Coronary artery (tissue), 2 donors: ENCODE measurements at regions not wholly inside any gene's neighbourhood (a gene's known extent, or its start where the extent isn't known, plus 50 kb on each side); places are given as distances from the start of the nearest gene placed in this dataset.
"Not testable (repeated sequence)": the region's sequence is repeated elsewhere in the genome, so short reads cannot be mapped to it uniquely, and the experiment has no call there.

Experiments used
- DNase-seq: peaks from one replicate; pipeline ENCODE4 v3.0.0-alpha.2; 2017; ENCODE audit warnings: low spot score
- H3K27ac ChIP-seq, 2 donors: fragments of 200-600 bp; sonication (generic); one replicate each; pipeline ENCODE4 v1.5.1; 2016 to 2019
- H3K4me3 ChIP-seq: fragments of 200-600 bp; sonication (generic); 2 replicates; pipeline ENCODE4 v1.5.1; 2016; ENCODE audit warnings: mild to moderate bottlenecking, moderate library complexity
- CTCF ChIP-seq: fragments of 200-600 bp; sonication (generic); IDR thresholded peaks from one replicate; pipeline ENCODE4 v1.5.1; 2019; ENCODE audit warnings: antibody characterized with exemption

GRCh38 chr3:3351226-3351625 lies 171.7 kb upstream of the CRBN start:
- no peak for DNase-seq
- Histone ChIP-seq H3K4me3 (no peak overlapping the region), H3K27ac (no peak overlapping the region)
- no peak for TF ChIP-seq CTCF

- not testable (repeated sequence) for H3K4me3 ChIP-seq, H3K27ac ChIP-seq, DNase-seq
Observed at GRCh38 chr3:3347056-3347455, 167.6 kb upstream of the CRBN start.

- H3K27ac ChIP-seq: no peak overlapping the region
- TF ChIP-seq CTCF: no peak
- H3K4me3 ChIP-seq: no peak overlapping the region
- no peak for DNase-seq
Observed at GRCh38 chr3:3346556-3346955, 167.1 kb upstream of the CRBN start.

GRCh38 chr3:3342141-3342540 lies 162.7 kb upstream of the CRBN start:
- H3K4me3 ChIP-seq: no peak overlapping the region
- no peak for DNase-seq
- TF ChIP-seq CTCF: no peak

GRCh38 chr3:3340965-3341895 lies 161.7 kb upstream of the CRBN start:
- TF ChIP-seq CTCF: no peak
- no peak for DNase-seq
- Histone ChIP-seq H3K4me3 (no peak overlapping the region), H3K27ac (no peak overlapping the region)

More at GRCh38 chr3:3342141-3342540, 162.7 kb upstream of the CRBN start:
- H3K27ac ChIP-seq: no peak overlapping the region

GRCh38 chr3:3340526-3340925 lies 161.0 kb upstream of the CRBN start:
- Histone ChIP-seq H3K27ac (no peak overlapping the region), H3K4me3 (no peak overlapping the region)
- DNase-seq: no peak
- TF ChIP-seq CTCF: no peak

GRCh38 chr3:3335903-3336302 lies 156.4 kb upstream of the CRBN start:
- Histone ChIP-seq H3K4me3 (no peak overlapping the region), H3K27ac (no peak overlapping the region)
- DNase-seq: no peak
- TF ChIP-seq CTCF: no peak
